DOHH2 (cell line): ENCODE measurements at regions not wholly inside any gene's neighbourhood (a gene's known extent, or its start where the extent isn't known, plus 50 kb on each side); places are given as distances from the start of the nearest gene placed in this dataset.

Experiments used
- CTCF ChIP-seq: fragments of 200-600 bp; sonication (generic); IDR thresholded peaks from one replicate; pipeline ENCODE4 v1.5.1; 2014; ENCODE audit warnings: antibody characterized with exemption, mild to moderate bottlenecking, low read depth, low read length; ENCODE audit not compliant: poor library complexity, severe bottlenecking
- EZH2phosphoT487 ChIP-seq: fragments of 200-600 bp; sonication (generic); IDR thresholded peaks from 2 replicates; pipeline ENCODE4 v1.6.1; 2017; ENCODE audit warnings: borderline replicate concordance, mild to moderate bottlenecking, antibody characterized with exemption, low read length, moderate library complexity, mixed read lengths

GRCh38 chr12:124207049-124207448 is 87.8 kb upstream of the RFLNA start:
- TF ChIP-seq CTCF (no peak), EZH2phosphoT487 (no peak)
